CD8-positive, alpha-beta memory T cell (primary cell): ENCODE measurements at regions not wholly inside any gene's neighbourhood (a gene's known extent, or its start where the extent isn't known, plus 50 kb on each side); places are given as distances from the start of the nearest gene placed in this dataset.

Experiments used
- CTCF ChIA-PET: fragments of 350-600 bp; sonication (Branson Sonifier 250); formaldehyde crosslinking; loops from one replicate; lab custom pipeline; 2021; ENCODE audit warnings: antibody characterized with exemption; lab: Charles Lee
- POLR2A ChIA-PET: fragments of 350-600 bp; sonication (Branson Sonifier 250); formaldehyde crosslinking; loops from one replicate; lab custom pipeline; 2021; ENCODE audit warnings: antibody characterized with exemption; lab: Charles Lee
- DNase-seq, 5 donors: peaks; one replicate each; pipeline versions ENCODE4 v3.0.0 to v3.0.0-alpha.2; 2020 to 2022; ENCODE audit warnings: mixed read lengths in 1 of 5
- H3K27ac ChIP-seq: one replicate; pipeline ENCODE4 v1.7.0; 2013; ENCODE audit warnings: low read depth, mild to moderate bottlenecking, low read length, moderate library complexity
- H3K27me3 ChIP-seq: 2 replicates; pipeline ENCODE4 v1.7.0; 2013; ENCODE audit warnings: low read length, mild to moderate bottlenecking; ENCODE audit not compliant: insufficient read depth, poor library complexity, severe bottlenecking
- H3K36me3 ChIP-seq: 2 replicates; pipeline ENCODE4 v1.7.0; 2013; ENCODE audit warnings: mild to moderate bottlenecking, low read length, moderate library complexity; ENCODE audit not compliant: insufficient read depth
- H3K4me1 ChIP-seq: 2 replicates; pipeline ENCODE4 v1.7.0; 2013; ENCODE audit warnings: mild to moderate bottlenecking, low read length, moderate library complexity; ENCODE audit not compliant: insufficient read depth
- H3K4me3 ChIP-seq: 2 replicates; pipeline ENCODE4 v1.7.0; 2013; ENCODE audit warnings: mild to moderate bottlenecking, low read length
- H3K9me3 ChIP-seq: 2 replicates; pipeline ENCODE4 v1.7.0; 2013; ENCODE audit warnings: mild to moderate bottlenecking, low read length
- H3K27ac Mint-ChIP-seq, 8 donors: one replicate each; pipeline ENCODE4 v1.8.0; 2020 to 2021; ENCODE audit warnings: mixed read lengths in 8 of 8, mild to moderate bottlenecking in 6 of 8, inconsistent platforms in 3 of 8, moderate library complexity in 3 of 8
- H3K27me3 Mint-ChIP-seq, 2 donors: one replicate each; pipeline ENCODE4 v1.8.0; 2020 to 2021; ENCODE audit warnings: mixed read lengths in 2 of 2, mild to moderate bottlenecking in 1 of 2, moderate library complexity in 1 of 2
- H3K36me3 Mint-ChIP-seq, 3 donors: one replicate each; pipeline ENCODE4 v1.8.0; 2020 to 2021; ENCODE audit warnings: mixed read lengths in 3 of 3, inconsistent platforms in 1 of 3, mild to moderate bottlenecking in 1 of 3
- H3K4me1 Mint-ChIP-seq, 3 donors: one replicate each; pipeline ENCODE4 v1.8.0; 2020 to 2021; ENCODE audit warnings: mixed read lengths in 3 of 3, inconsistent platforms in 1 of 3, mild to moderate bottlenecking in 1 of 3
- H3K4me3 Mint-ChIP-seq, 7 donors: one replicate each; pipeline ENCODE4 v1.8.0; 2020 to 2021; ENCODE audit warnings: mixed read lengths in 7 of 7, mild to moderate bottlenecking in 6 of 7, moderate library complexity in 4 of 7, inconsistent platforms in 2 of 7
- H3K9me3 Mint-ChIP-seq, 5 donors: one replicate each; pipeline ENCODE4 v1.8.0; 2020 to 2022; ENCODE audit warnings: mixed read lengths in 5 of 5, mild to moderate bottlenecking in 3 of 5, moderate library complexity in 2 of 5, inconsistent platforms in 1 of 5

DNA sequence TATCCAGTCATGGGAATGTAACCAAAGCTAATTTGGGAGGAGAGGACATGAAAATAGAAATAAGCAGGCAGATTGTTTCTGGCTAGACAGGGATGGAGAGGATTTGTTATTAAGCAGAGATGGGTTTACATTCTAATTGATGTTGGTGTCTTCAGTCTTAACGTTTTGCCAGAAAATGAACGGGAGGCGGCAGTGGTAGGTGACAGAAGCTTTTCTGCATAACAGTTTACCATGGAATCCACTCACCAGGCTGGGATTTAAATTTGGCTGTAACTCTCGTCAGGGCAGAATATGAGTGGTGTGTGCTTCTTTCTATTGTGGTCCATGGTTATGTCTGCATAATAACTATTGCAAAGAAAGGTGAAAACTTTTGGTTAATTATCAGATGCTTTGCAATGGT lies 50.2 kb upstream of the OTX2 start:
- no peaks in the 10 kb centered on the region for H3K4me1 Mint-ChIP-seq
- H3K27ac Mint-ChIP-seq = no peak overlapping the region
- H3K27me3 Mint-ChIP-seq = peaks cover 13 to 25% of the 10 kb centered on the region in 2 donors
- ChIA-PET CTCF (no interaction called here), POLR2A (no interaction called here)
- DNase-seq = no peak
- H3K36me3 Mint-ChIP-seq = no peaks in the 10 kb centered on the region
- no peaks in the 10 kb centered on the region for H3K9me3 ChIP-seq
- no peaks in the 10 kb centered on the region for H3K9me3 Mint-ChIP-seq
- H3K4me3 ChIP-seq = no peak overlapping the region
- H3K36me3 ChIP-seq = no peaks in the 10 kb centered on the region
- no peak overlapping the region for H3K4me3 Mint-ChIP-seq
- H3K27ac ChIP-seq = no peak overlapping the region
- H3K4me1 ChIP-seq = no peaks in the 10 kb centered on the region
- H3K27me3 ChIP-seq = peaks cover 3% of the 10 kb centered on the region
